ENCODE measurements at regions not wholly inside any gene's neighbourhood (a gene's known extent, or its start where the extent isn't known, plus 50 kb on each side); places are given as distances from the start of the nearest gene placed in this dataset.

- TF ChIP-seq CTCF (IDR thresholded peaks at IDR 0.05) (no peak), EZH2 (IDR thresholded peaks at IDR 0.05) (no peak), EZH2phosphoT487 (IDR thresholded peaks at IDR 0.05) (no peak)
These were observed 447.1 kb downstream of the TXNL1 start for GRCh38 chr18:56191334-56191733.
